NCI-H2029 treated with DMSO at 0.1 percent for 48 hours (cell line): ENCODE measurements at regions not wholly inside any gene's neighbourhood (a gene's known extent, or its start where the extent isn't known, plus 50 kb on each side); places are given as distances from the start of the nearest gene placed in this dataset.
"Not testable (repeated sequence)": the region's sequence is repeated elsewhere in the genome, so short reads cannot be mapped to it uniquely, and the experiment has no call there.

Experiments
- DNase-seq: peaks from one replicate; lab custom pipeline; 2025; lab: John Stamatoyannopoulos, UW

- DNase-seq = no peak
These were observed 130.1 kb upstream of the PRR20G start for GRCh38 chr3:127417709-127418559.

GRCh38 chr3:127413871-127414270 lies 126.0 kb upstream of the PRR20G start:
- DNase-seq = no peak

GRCh38 chr3:127413318-127413673 lies 125.5 kb upstream of the PRR20G start:
- no peak for DNase-seq

GRCh38 chr3:127412578-127413317 lies 124.9 kb upstream of the PRR20G start:
- no peak for DNase-seq

GRCh38 chr3:127411875-127412274 lies 124.0 kb upstream of the PRR20G start:
- DNase-seq = not testable (repeated sequence)

- DNase-seq = no peak
These were observed 123.4 kb upstream of the PRR20G start for GRCh38 chr3:127411083-127411727.

- no peak for DNase-seq
These were observed 122.8 kb upstream of the PRR20G start for GRCh38 chr3:127410678-127411077.

GRCh38 chr3:127410137-127410488 lies 122.3 kb upstream of the PRR20G start:
- DNase-seq = no peak

- no peak for DNase-seq
These were observed 121.7 kb upstream of the PRR20G start for GRCh38 chr3:127409421-127410136.

- DNase-seq = no peak
These were observed 121.0 kb upstream of the PRR20G start for GRCh38 chr3:127408684-127409420.

GRCh38 chr3:127408022-127408683 lies 120.3 kb upstream of the PRR20G start:
- no peak for DNase-seq

GRCh38 chr3:127407026-127407939 lies 119.4 kb upstream of the PRR20G start:
- DNase-seq = no peak

- DNase-seq = no peak
These were observed 118.6 kb upstream of the PRR20G start for GRCh38 chr3:127406309-127407025.

- no peak for DNase-seq
These were observed 117.9 kb upstream of the PRR20G start for GRCh38 chr3:127405791-127406190.

- DNase-seq = no peak
These were observed 117.3 kb upstream of the PRR20G start for GRCh38 chr3:127405010-127405598.

GRCh38 chr3:127404221-127405009 lies 116.6 kb upstream of the PRR20G start:
- DNase-seq = no peak

GRCh38 chr3:127403795-127404194 lies 115.9 kb upstream of the PRR20G start:
- no peak for DNase-seq

- DNase-seq = no peak
These were observed 111.3 kb upstream of the PRR20G start for GRCh38 chr3:127399154-127399553.
